ENCODE measurements at regions not wholly inside any gene's neighbourhood (a gene's known extent, or its start where the extent isn't known, plus 50 kb on each side); places are given as distances from the start of the nearest gene placed in this dataset.

GRCh38 chr5:66511491-66511890, 84.7 kb upstream of the MAST4 start:
- TF ChIP-seq, protein P1, sequence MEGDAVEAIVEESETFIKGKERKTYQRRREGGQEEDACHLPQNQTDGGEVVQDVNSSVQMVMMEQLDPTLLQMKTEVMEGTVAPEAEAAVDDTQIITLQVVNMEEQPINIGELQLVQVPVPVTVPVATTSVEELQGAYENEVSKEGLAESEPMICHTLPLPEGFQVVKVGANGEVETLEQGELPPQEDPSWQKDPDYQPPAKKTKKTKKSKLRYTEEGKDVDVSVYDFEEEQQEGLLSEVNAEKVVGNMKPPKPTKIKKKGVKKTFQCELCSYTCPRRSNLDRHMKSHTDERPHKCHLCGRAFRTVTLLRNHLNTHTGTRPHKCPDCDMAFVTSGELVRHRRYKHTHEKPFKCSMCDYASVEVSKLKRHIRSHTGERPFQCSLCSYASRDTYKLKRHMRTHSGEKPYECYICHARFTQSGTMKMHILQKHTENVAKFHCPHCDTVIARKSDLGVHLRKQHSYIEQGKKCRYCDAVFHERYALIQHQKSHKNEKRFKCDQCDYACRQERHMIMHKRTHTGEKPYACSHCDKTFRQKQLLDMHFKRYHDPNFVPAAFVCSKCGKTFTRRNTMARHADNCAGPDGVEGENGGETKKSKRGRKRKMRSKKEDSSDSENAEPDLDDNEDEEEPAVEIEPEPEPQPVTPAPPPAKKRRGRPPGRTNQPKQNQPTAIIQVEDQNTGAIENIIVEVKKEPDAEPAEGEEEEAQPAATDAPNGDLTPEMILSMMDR (conservative IDR thresholded peaks at IDR 0.05; ENCODE audit: low read length), result no peak
- TF ChIP-seq EZH2phosphoT487 (IDR thresholded peaks at IDR 0.05; ENCODE audit: borderline replicate concordance), result no peak
